IPS-NIHi7 (cell line): ENCODE measurements at regions not wholly inside any gene's neighbourhood (a gene's known extent, or its start where the extent isn't known, plus 50 kb on each side); places are given as distances from the start of the nearest gene placed in this dataset.

ENCODE experiments used
- DNase-seq: peaks from one replicate; pipeline ENCODE4 v3.0.0; 2012; ENCODE audit warnings: mixed read lengths; ENCODE audit errors: extremely low spot score

- DNase-seq, result no peak
These were observed 406.2 kb downstream of the MBD2 start for GRCh38 chr18:53817976-53818950.

- DNase-seq, result no peak
These were observed 424.3 kb downstream of the MBD2 start for GRCh38 chr18:53800171-53800570.

- no peak for DNase-seq
These were observed 425.3 kb downstream of the MBD2 start for GRCh38 chr18:53799134-53799533.

- DNase-seq, result no peak
These were observed 426.0 kb downstream of the MBD2 start for GRCh38 chr18:53798516-53798915.

- DNase-seq, result no peak
These were observed 426.4 kb downstream of the MBD2 start for GRCh38 chr18:53797998-53798495.

GRCh38 chr18:53796040-53796729, 428.3 kb downstream of the MBD2 start:
- no peak for DNase-seq

- no peak for DNase-seq
These were observed 428.9 kb downstream of the MBD2 start for GRCh38 chr18:53795610-53796009.

- DNase-seq, result no peak
These were observed 429.4 kb downstream of the MBD2 start for GRCh38 chr18:53795061-53795460.

GRCh38 chr18:53792762-53793161, 431.7 kb downstream of the MBD2 start:
- no peak for DNase-seq

GRCh38 chr18:53790786-53791185, 433.7 kb downstream of the MBD2 start:
- no peak for DNase-seq

GRCh38 chr18:53789376-53790247, 434.9 kb downstream of the MBD2 start:
- no peak for DNase-seq

GRCh38 chr18:53785811-53786210, 438.7 kb downstream of the MBD2 start:
- DNase-seq, result no peak

- no peak for DNase-seq
These were observed 440.2 kb downstream of the MBD2 start for GRCh38 chr18:53784253-53784652.

GRCh38 chr18:53780666-53781065, 443.8 kb downstream of the MBD2 start:
- no peak for DNase-seq

- no peak for DNase-seq
These were observed 452.2 kb downstream of the MBD2 start for GRCh38 chr18:53772293-53772692.

GRCh38 chr18:53771664-53772063, 452.8 kb downstream of the MBD2 start:
- DNase-seq, result no peak

- no peak for DNase-seq
These were observed 459.3 kb downstream of the MBD2 start for GRCh38 chr18:53765211-53765610.

GRCh38 chr18:53764086-53764485, 460.4 kb downstream of the MBD2 start:
- no peak for DNase-seq

- no peak for DNase-seq
These were observed 467.1 kb downstream of the MBD2 start for GRCh38 chr18:53757328-53757727.

GRCh38 chr18:53756610-53756972, 467.9 kb downstream of the MBD2 start:
- DNase-seq, result no peak

- DNase-seq, result no peak
These were observed 468.4 kb downstream of the MBD2 start for GRCh38 chr18:53755914-53756609.
